GM12878 (cell line): ENCODE measurements at regions not wholly inside any gene's neighbourhood (a gene's known extent, or its start where the extent isn't known, plus 50 kb on each side); places are given as distances from the start of the nearest gene placed in this dataset.

Experiments used
- ATAC-seq: fragments of 200-7000 bp; cut with Tn5 transposase; 3 replicates; pipeline ENCODE4 v1.9.1; 2020; ENCODE audit warnings: mild to moderate bottlenecking, moderate library complexity
- BruUV-seq: library from RNA; stranded (reverse); fragments of 400-500 nt; replicated peaks from 2 replicates; lab custom pipeline; 2021; lab: Mats Ljungman, UMichigan
- CTCF ChIA-PET: fragments of 300-600 bp; sonication (Branson Sonifier 250); formaldehyde crosslinking; extraction: SDS; loops from one replicate; lab custom pipeline; 2021; ENCODE audit warnings: inconsistent platforms; lab: Yijun Ruan, JAX
- POLR2A ChIA-PET: fragments of 350-600 bp; formaldehyde crosslinking; extraction: SDS; loops from one replicate; lab custom pipeline; 2021; ENCODE audit warnings: inconsistent platforms; lab: Charles Lee
- RAD21 ChIA-PET: fragments of 300-600 bp; sonication (Branson Sonifier 250); formaldehyde crosslinking; loops from one replicate; lab custom pipeline; 2023; ENCODE audit warnings: antibody characterized with exemption; ENCODE audit not compliant: unreplicated experiment; lab: Charles Lee
- SMC1A ChIA-PET: fragments of 300-600 bp; sonication (Branson Sonifier 250); formaldehyde crosslinking; loops from one replicate; lab custom pipeline; 2023; ENCODE audit not compliant: unreplicated experiment, uncharacterized antibody; lab: Charles Lee
- DNase-seq: peaks from one replicate; pipeline ENCODE4 v3.0.0-alpha.2; 2011; ENCODE audit warnings: low read depth, low spot score
- FAIRE-seq: peaks from 3 replicates; lab custom pipeline; 2011; peaks lifted over from hg19 to GRCh38; lab: Jason Lieb, UNC
- H2AFZ ChIP-seq: 2 replicates; pipeline ENCODE4 v1.6.0; 2011; ENCODE audit warnings: low read depth, low read length, control low read depth; ENCODE audit not compliant: control insufficient read depth
- H3K27ac ChIP-seq: 2 replicates; pipeline ENCODE4 v1.5.1; 2011; ENCODE audit warnings: control low read depth; ENCODE audit not compliant: control insufficient read depth, insufficient read depth
- H3K27me3 ChIP-seq, 2 experiments: replicated peaks in 1 of 2; 2 replicates each; pipeline versions ENCODE4 v1.6.0 to v1.6.1; 2011; ENCODE audit warnings: low read length in 1 of 2; ENCODE audit not compliant: control insufficient read depth in 2 of 2, insufficient read depth in 2 of 2
- H3K36me3 ChIP-seq, 2 experiments: 2 replicates each; pipeline ENCODE4 v1.5.1; 2011; ENCODE audit warnings: low read length in 1 of 2; ENCODE audit not compliant: control insufficient read depth in 2 of 2, insufficient read depth in 2 of 2
- H3K4me1 ChIP-seq: 2 replicates; pipeline ENCODE4 v1.6.1; 2011; ENCODE audit warnings: mild to moderate bottlenecking, low read length, moderate library complexity, mixed read lengths; ENCODE audit not compliant: control insufficient read depth, insufficient read depth
- H3K4me2 ChIP-seq: 2 replicates; pipeline ENCODE4 v1.6.0; 2011; ENCODE audit warnings: control low read depth; ENCODE audit not compliant: control insufficient read depth, insufficient read depth
- H3K4me3 ChIP-seq: fragments of 200-600 bp; sonication (generic); 2 replicates; pipeline ENCODE4 v1.5.1; 2016
- H3K79me2 ChIP-seq: 2 replicates; pipeline ENCODE4 v1.6.0; 2011; ENCODE audit warnings: low read length; ENCODE audit not compliant: control insufficient read depth, insufficient read depth
- H3K9ac ChIP-seq: 2 replicates; pipeline ENCODE4 v1.8.0; 2011; ENCODE audit warnings: low read length, control low read depth, mixed read lengths; ENCODE audit not compliant: control insufficient read depth, insufficient read depth
- H3K9me3 ChIP-seq: replicated peaks from 3 replicates; pipeline ENCODE4 v1.5.1; 2011; ENCODE audit warnings: mild to moderate bottlenecking, low read length; ENCODE audit not compliant: control insufficient read depth, insufficient read depth
- H4K20me1 ChIP-seq: 2 replicates; pipeline ENCODE4 v1.6.0; 2011; ENCODE audit not compliant: control insufficient read depth, insufficient read depth
- BACH1 ChIP-seq: fragments of 450-650 bp; IDR thresholded peaks from 2 replicates; pipeline ENCODE4 v1.6.1; 2017; ENCODE audit warnings: mild to moderate bottlenecking, borderline replicate concordance
- BRCA1 ChIP-seq: IDR thresholded peaks from 2 replicates; pipeline ENCODE4 v1.6.1; 2011; ENCODE audit warnings: low read depth, low read length, improper control_type of control experiment
- CEBPB ChIP-seq, 2 experiments: fragments of 150-350 bp in 1 of 2; IDR thresholded peaks; 2 replicates each; pipeline ENCODE4 v1.6.1; 2012 to 2014; ENCODE audit warnings: low read depth in 2 of 2, low read length in 2 of 2, borderline replicate concordance in 1 of 2, inconsistent platforms in 1 of 2
- CUX1 ChIP-seq: IDR thresholded peaks from 2 replicates; pipeline ENCODE4 v1.6.1; 2012; ENCODE audit warnings: improper control_type of control experiment, low read depth, low read length; ENCODE audit not compliant: insufficient replicate concordance
- DPF2 ChIP-seq: fragments of 450-650 bp; IDR thresholded peaks from 2 replicates; pipeline ENCODE4 v1.6.1; 2017; ENCODE audit warnings: mild to moderate bottlenecking
- E2F4 ChIP-seq: IDR thresholded peaks from 2 replicates; pipeline ENCODE4 v1.6.1; 2012; ENCODE audit warnings: low read depth, low read length, improper control_type of control experiment
- HCFC1 ChIP-seq: fragments of 150-350 bp; IDR thresholded peaks from 2 replicates; pipeline ENCODE4 v1.6.1; 2014; ENCODE audit warnings: low read length
- HDAC2 ChIP-seq: fragments of 200-600 bp; sonication (generic); IDR thresholded peaks from 2 replicates; pipeline ENCODE4 v1.6.1; 2017
- JUNB ChIP-seq: IDR thresholded peaks from 2 replicates; pipeline ENCODE4 v1.6.1; 2016; ENCODE audit warnings: antibody characterized with exemption, mild to moderate bottlenecking
- RAD51 ChIP-seq: fragments of 450-650 bp; IDR thresholded peaks from 2 replicates; pipeline ENCODE4 v1.6.1; 2016; ENCODE audit warnings: moderate library complexity, mild to moderate bottlenecking, inconsistent platforms
- SMAD1 ChIP-seq: fragments of 450-650 bp; IDR thresholded peaks from 2 replicates; pipeline ENCODE4 v1.6.1; 2018; ENCODE audit warnings: mild to moderate bottlenecking, low read depth; ENCODE audit not compliant: partially characterized antibody
- SMAD5 ChIP-seq: IDR thresholded peaks from 2 replicates; pipeline ENCODE4 v1.6.1; 2016; ENCODE audit warnings: antibody characterized with exemption, low read depth
- ZNF274 ChIP-seq: IDR thresholded peaks from one replicate; pipeline ENCODE4 v1.8.0; 2011; ENCODE audit not compliant: insufficient read length, insufficient read depth
- WGBS: methylation state at CpG from one replicate; pipeline ENCODE4 v1.1.6; 2016; ENCODE audit warnings: low lambda C conversion rate; ENCODE audit not compliant: insufficient replicate concordance, insufficient coverage; ENCODE audit errors: missing lambda C conversion rate; 5-methylcytosine and 5-hydroxymethylcytosine counted together
- in situ Hi-C: fragments of 300-500 bp; cut with MboI; formaldehyde crosslinking; loops from 9 replicates; pipeline ENCODE4 v1.14.3; 2018; ENCODE audit warnings: mixed read lengths
- intact Hi-C: fragments of 100-400 bp; cut with micrococcal nuclease; formaldehyde crosslinking; loops from one replicate; pipeline ENCODE4 v1.14.2; 2022; ENCODE audit not compliant: unreplicated experiment

- ChIA-PET SMC1A (interaction anchor here (0.7 to 1.0 kb wide), 2 partner anchors 28 to 49 kb away, joined by 3 read pairs; no protein-coding TSS in a partner anchor), CTCF (interaction anchor here (1.1 to 1.6 kb wide), 2 partner anchors 14 to 85 kb away, joined by 3 to 4 read pairs; no protein-coding TSS in a partner anchor)
- in situ Hi-C loops, result no loop called here
Measured at GRCh38 chr12:88844426-88844825, 264.2 kb upstream of the KITLG start.

More at GRCh38 chr12:88844426-88844825, 264.2 kb upstream of the KITLG start:
- FAIRE-seq (no peak), DNase-seq (no peak)
- Histone ChIP-seq H3K9ac (no peak overlapping the region), H4K20me1 (no peaks in the 10 kb centered on the region), H3K4me2 (no peak overlapping the region)
- RAD21 ChIA-PET, result no interaction called here
- TF ChIP-seq JUNB, result no peak
- TF ChIP-seq HCFC1, result no peak
- no peak for TF ChIP-seq CUX1
- TF ChIP-seq BRCA1, result no peak
- no peak for TF ChIP-seq SMAD5
- TF ChIP-seq SMAD1, result no peak
- TF ChIP-seq RAD51, result no peak
- TF ChIP-seq HDAC2, result no peak
- no peak for TF ChIP-seq DPF2
- TF ChIP-seq E2F4, result no peak
- no peak for TF ChIP-seq BACH1
- TF ChIP-seq ZNF274, result no peak
- no peak for TF ChIP-seq CEBPB (IDR thresholded peaks at IDR 0.05; ENCODE audit: borderline replicate concordance in 1 of 2, low read depth in 2 of 2, low read length in 2 of 2)
- TF ChIP-seq, all 136 proteins: peak for 0
- Histone ChIP-seq H3K27ac (no peak overlapping the region), H3K4me3 (no peak overlapping the region), H2AFZ (no peak overlapping the region), H3K36me3 (no peaks in the 10 kb centered on the region), H3K79me2 (no peaks in the 10 kb centered on the region), H3K27me3 (no peaks in the 10 kb centered on the region), H3K4me1 (no peaks in the 10 kb centered on the region), H3K9me3 (no peaks in the 10 kb centered on the region)
- POLR2A ChIA-PET, result no interaction called here
- BruUV-seq, result no TSS peak
- intact Hi-C loops, result no loop called here
- 28% methylated on average over 8 of the region's 8 CpGs for WGBS
- no peak for ATAC-seq
